ENCODE measurements at regions not wholly inside any gene's neighbourhood (a gene's known extent, or its start where the extent isn't known, plus 50 kb on each side); places are given as distances from the start of the nearest gene placed in this dataset.

GRCh38 chr10:2620827-2621521 is 446.4 kb upstream of the PFKP start:
- TF ChIP-seq CTCF (IDR thresholded peaks at IDR 0.05) (no peak), POLR2A (IDR thresholded peaks at IDR 0.05) (no peak)
